Left lung (tissue), 4 donors: ENCODE measurements at regions not wholly inside any gene's neighbourhood (a gene's known extent, or its start where the extent isn't known, plus 50 kb on each side); places are given as distances from the start of the nearest gene placed in this dataset.

Source experiments
- ATAC-seq: fragments of 200-7000 bp; cut with Tn5 transposase; one replicate; pipeline ENCODE4 v1.9.1; 2020; ENCODE audit warnings: moderate library complexity
- DNase-seq, 4 donors: peaks; one replicate each; pipeline ENCODE4 v3.0.0-alpha.2; 2013 to 2020
- H3K27ac ChIP-seq, 2 donors: fragments of 200-600 bp; sonication (generic) in 1 of 2; one replicate each; pipeline versions ENCODE4 v1.5.0 to v1.8.0; 2020 to 2021
- H3K27me3 ChIP-seq, 2 donors: fragments of 200-600 bp; sonication (generic) in 1 of 2; one replicate each; pipeline versions ENCODE4 v1.5.0 to v1.8.0; 2020 to 2021
- H3K36me3 ChIP-seq, 2 donors: fragments of 200-600 bp; sonication (generic) in 1 of 2; one replicate each; pipeline versions ENCODE4 v1.5.0 to v1.8.0; 2020 to 2021
- H3K4me1 ChIP-seq, 2 donors: fragments of 200-600 bp; one replicate each; pipeline ENCODE4 v1.8.0; 2021
- H3K4me3 ChIP-seq, 2 donors: fragments of 200-600 bp; sonication (generic) in 1 of 2; one replicate each; pipeline versions ENCODE4 v1.5.0 to v1.8.0; 2020 to 2021; ENCODE audit warnings: mild to moderate bottlenecking in 1 of 2
- H3K9me3 ChIP-seq, 2 donors: fragments of 200-600 bp; sonication (generic) in 1 of 2; one replicate each; pipeline versions ENCODE4 v1.5.0 to v1.8.0; 2020 to 2021
- intact Hi-C, 2 donors: fragments of 100-400 bp; cut with DNase I; formaldehyde crosslinking; loops; one replicate each; pipeline versions ENCODE4 v1.11.2 to v1.14.2; 2022
- microRNA-seq, 2 donors: library from miRNA; unstranded; fragments of <30 nt; microRNA quantifications; one replicate each; pipeline ENCODE4, GENCODE V29; 2019
- TF ChIP-seq, protein P1 (sequence below), 2 donors: fragments of 200-600 bp; sonication (generic) in 1 of 2; IDR thresholded peaks; one replicate each; pipeline versions ENCODE4 v1.5.0 to v1.8.0; 2021; ENCODE audit warnings: antibody characterized with exemption in 2 of 2
- donor health status: DM: no; HTN: yes; CAD: no.
- donor health status: DM: no; HTN: no; CAD: no.

DNA sequence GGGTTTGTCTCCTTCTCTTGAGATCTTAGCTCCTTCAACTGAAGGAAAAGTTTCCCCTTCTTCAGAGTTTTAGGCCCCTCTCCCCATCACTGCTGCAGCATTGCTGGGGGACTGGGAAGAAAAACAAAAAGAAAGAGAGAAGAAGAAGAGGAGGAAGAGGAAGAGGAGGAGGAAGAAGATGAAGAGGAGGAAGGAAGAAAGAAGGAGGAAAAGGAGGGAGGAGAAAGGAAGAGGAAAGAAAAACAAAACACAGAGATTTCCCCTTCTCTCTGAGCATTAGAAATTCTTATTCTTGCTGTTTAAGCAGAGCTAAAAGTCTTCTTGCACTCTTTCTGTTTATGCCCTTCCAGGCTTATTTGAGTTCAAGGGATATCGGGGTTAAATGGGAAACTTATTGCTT is 219.8 kb upstream of the AMIGO2 start:
- H3K9me3 ChIP-seq = peaks cover 0 to 4% of the 10 kb centered on the region in 2 donors
- H3K36me3 ChIP-seq = no peaks in the 10 kb centered on the region
- no peak overlapping the region for H3K27ac ChIP-seq
- DNase-seq = no peak
- H3K4me1 ChIP-seq = no peaks in the 10 kb centered on the region
- H3K27me3 ChIP-seq = no peaks in the 10 kb centered on the region
- H3K4me3 ChIP-seq = no peak overlapping the region
- TF ChIP-seq, protein P1, sequence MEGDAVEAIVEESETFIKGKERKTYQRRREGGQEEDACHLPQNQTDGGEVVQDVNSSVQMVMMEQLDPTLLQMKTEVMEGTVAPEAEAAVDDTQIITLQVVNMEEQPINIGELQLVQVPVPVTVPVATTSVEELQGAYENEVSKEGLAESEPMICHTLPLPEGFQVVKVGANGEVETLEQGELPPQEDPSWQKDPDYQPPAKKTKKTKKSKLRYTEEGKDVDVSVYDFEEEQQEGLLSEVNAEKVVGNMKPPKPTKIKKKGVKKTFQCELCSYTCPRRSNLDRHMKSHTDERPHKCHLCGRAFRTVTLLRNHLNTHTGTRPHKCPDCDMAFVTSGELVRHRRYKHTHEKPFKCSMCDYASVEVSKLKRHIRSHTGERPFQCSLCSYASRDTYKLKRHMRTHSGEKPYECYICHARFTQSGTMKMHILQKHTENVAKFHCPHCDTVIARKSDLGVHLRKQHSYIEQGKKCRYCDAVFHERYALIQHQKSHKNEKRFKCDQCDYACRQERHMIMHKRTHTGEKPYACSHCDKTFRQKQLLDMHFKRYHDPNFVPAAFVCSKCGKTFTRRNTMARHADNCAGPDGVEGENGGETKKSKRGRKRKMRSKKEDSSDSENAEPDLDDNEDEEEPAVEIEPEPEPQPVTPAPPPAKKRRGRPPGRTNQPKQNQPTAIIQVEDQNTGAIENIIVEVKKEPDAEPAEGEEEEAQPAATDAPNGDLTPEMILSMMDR (IDR thresholded peaks at IDR 0.05) = no peak
- intact Hi-C loops = no loop called here
- no peak for ATAC-seq

DNA sequence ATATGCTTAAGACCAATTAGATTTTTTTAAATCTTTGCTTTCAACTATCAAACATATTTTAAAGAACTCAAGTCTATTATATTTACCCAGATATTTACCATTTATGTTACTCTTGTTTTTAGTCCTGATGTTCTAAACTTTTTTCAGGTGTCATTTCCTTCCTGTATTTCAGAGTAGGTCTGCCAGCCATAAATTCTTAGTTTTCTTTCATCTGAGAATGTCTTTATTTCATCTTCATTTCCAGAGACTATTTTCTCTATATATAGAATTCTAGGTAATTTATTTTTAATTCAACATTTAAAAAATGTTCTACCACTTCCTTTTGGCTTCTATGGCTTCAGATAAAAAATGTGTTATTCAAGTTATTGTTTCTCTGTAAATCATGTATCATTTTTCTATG is 218.2 kb upstream of the AMIGO2 start:
- no peak overlapping the region for H3K27ac ChIP-seq
- DNase-seq = no peak
- ATAC-seq = no peak
- H3K9me3 ChIP-seq = peaks cover 0 to 4% of the 10 kb centered on the region in 2 donors
- intact Hi-C loops = no loop called here
- TF ChIP-seq, protein P1 (IDR thresholded peaks at IDR 0.05) = no peak
- no peaks in the 10 kb centered on the region for H3K36me3 ChIP-seq
- H3K4me3 ChIP-seq = no peak overlapping the region
- H3K4me1 ChIP-seq = no peaks in the 10 kb centered on the region
- no peaks in the 10 kb centered on the region for H3K27me3 ChIP-seq

DNA sequence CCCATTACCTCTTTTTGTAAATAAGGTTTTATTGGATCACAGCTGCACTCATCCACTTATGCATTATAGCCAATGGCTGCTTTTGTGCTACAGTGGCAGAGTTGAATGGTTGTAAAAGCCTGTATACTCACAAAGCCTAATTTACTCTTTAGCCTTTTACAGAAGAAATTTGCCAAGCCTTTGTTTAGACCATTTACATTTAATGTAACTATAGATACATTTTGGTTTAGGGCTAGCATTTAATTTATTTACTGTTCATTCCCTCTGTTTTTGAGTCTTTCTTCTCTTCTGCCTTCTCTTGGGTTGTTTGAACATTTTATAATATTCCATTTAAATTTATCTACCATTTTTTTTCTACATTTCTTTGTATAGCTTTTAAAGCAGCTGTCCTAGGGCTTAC is 217.1 kb upstream of the AMIGO2 start:
- Histone ChIP-seq H3K27ac (no peak overlapping the region), H3K4me3 (no peak overlapping the region), H3K9me3 (peaks cover 0 to 4% of the 10 kb centered on the region in 2 donors), H3K36me3 (no peaks in the 10 kb centered on the region), H3K27me3 (no peaks in the 10 kb centered on the region), H3K4me1 (no peaks in the 10 kb centered on the region)
- ATAC-seq (no peak), DNase-seq (no peak)
- intact Hi-C loops = no loop called here
- TF ChIP-seq, protein P1 (IDR thresholded peaks at IDR 0.05) = no peak

DNA sequence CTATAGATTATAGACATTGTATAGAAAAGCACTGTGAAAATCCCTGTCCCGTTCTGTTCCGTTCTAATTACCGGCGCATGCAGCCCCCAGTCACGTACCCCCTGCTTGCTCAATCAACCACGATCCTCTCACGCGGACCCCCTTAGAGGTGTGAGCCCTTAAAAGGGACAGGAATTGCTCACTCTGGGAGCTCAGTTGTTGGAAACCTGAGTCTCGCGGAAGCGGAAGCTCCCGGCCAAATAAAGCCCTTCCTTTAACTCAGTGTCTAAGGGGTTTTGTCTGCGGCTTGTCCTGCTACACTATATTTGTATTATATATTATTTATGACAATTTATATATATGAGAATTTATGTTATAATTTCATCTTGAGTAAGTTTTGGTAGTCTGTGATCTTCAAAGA is 213.6 kb upstream of the AMIGO2 start:
- intact Hi-C loops = no loop called here
- TF ChIP-seq, protein P1 (IDR thresholded peaks at IDR 0.05) = no peak
- Histone ChIP-seq H3K4me3 (no peak overlapping the region), H3K9me3 (peaks cover 0 to 4% of the 10 kb centered on the region in 2 donors), H3K36me3 (no peaks in the 10 kb centered on the region), H3K4me1 (no peaks in the 10 kb centered on the region), H3K27ac (no peak overlapping the region), H3K27me3 (no peaks in the 10 kb centered on the region)
- DNase-seq (no peak), ATAC-seq (no peak)

DNA sequence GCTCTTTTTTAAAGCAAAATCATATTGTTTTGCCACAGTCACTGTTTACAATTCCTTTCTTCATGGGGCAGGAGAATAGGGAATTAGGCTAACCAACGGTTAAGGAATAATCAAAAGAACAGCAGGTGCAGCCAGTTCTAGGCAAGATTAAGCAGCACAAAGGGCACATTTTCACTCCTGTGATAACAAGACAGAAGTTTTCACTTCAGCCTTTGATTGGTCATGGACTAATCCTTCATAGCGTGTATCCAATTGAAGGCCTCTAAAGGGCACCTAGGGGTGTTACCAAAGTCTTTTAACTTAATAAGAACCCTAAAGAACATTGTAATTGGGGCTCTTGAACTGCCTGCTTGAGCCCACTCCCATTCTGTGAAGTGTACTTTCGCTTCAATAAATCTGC is 206.9 kb upstream of the AMIGO2 start:
- H3K36me3 ChIP-seq = no peaks in the 10 kb centered on the region
- no peaks in the 10 kb centered on the region for H3K4me1 ChIP-seq
- TF ChIP-seq, protein P1 (IDR thresholded peaks at IDR 0.05) = no peak
- H3K27ac ChIP-seq = no peak overlapping the region
- no peaks in the 10 kb centered on the region for H3K27me3 ChIP-seq
- DNase-seq (no peak), ATAC-seq (peak; percentile 53)
- H3K9me3 ChIP-seq = no peaks in the 10 kb centered on the region
- intact Hi-C loops = no loop called here
- no peak overlapping the region for H3K4me3 ChIP-seq

Small RNA genes in the stretch of these regions (microRNA-seq; reads per million reads assigned to microRNA genes)
- 0 reads per million in 2 donors for gene MIR4494
